ENCODE measurements at regions not wholly inside any gene's neighbourhood (a gene's known extent, or its start where the extent isn't known, plus 50 kb on each side); places are given as distances from the start of the nearest gene placed in this dataset.
"Not testable (repeated sequence)": the region's sequence is repeated elsewhere in the genome, so short reads cannot be mapped to it uniquely, and the experiment has no call there.

- DNase-seq (ENCODE audit: low read depth), result no peak
These were observed 571.6 kb downstream of the SH2D4B start for GRCh38 chr10:81109200-81109752.

GRCh38 chr10:81116201-81116600 is 578.5 kb downstream of the SH2D4B start:
- DNase-seq (ENCODE audit: low read depth), result no peak

- no peak for DNase-seq (ENCODE audit: low read depth)
These were observed 579.3 kb downstream of the SH2D4B start for GRCh38 chr10:81116990-81117389.

- DNase-seq (ENCODE audit: low read depth), result no peak
These were observed 590.2 kb downstream of the SH2D4B start for GRCh38 chr10:81127931-81128330.

- DNase-seq (ENCODE audit: low read depth), result no peak
These were observed 592.3 kb downstream of the SH2D4B start for GRCh38 chr10:81130014-81130413.

- no peak for DNase-seq (ENCODE audit: low read depth)
These were observed 598.1 kb downstream of the SH2D4B start for GRCh38 chr10:81135851-81136250.

GRCh38 chr10:81136261-81136660 is 598.6 kb downstream of the SH2D4B start:
- DNase-seq (ENCODE audit: low read depth), result no peak

- no peak for DNase-seq (ENCODE audit: low read depth)
These were observed 608.3 kb downstream of the SH2D4B start for GRCh38 chr10:81145975-81146374.

- no peak for DNase-seq (ENCODE audit: low read depth)
These were observed 608.7 kb downstream of the SH2D4B start for GRCh38 chr10:81146436-81146835.

GRCh38 chr10:81152656-81153055 is 615.0 kb downstream of the SH2D4B start:
- DNase-seq (ENCODE audit: low read depth), result no peak

- no peak for DNase-seq (ENCODE audit: low read depth)
These were observed 620.0 kb downstream of the SH2D4B start for GRCh38 chr10:81157681-81158080.

GRCh38 chr10:81177651-81178244 is 640.0 kb downstream of the SH2D4B start:
- no peak for DNase-seq (ENCODE audit: low read depth)

GRCh38 chr10:81179324-81179723 is 641.6 kb downstream of the SH2D4B start:
- no peak for DNase-seq (ENCODE audit: low read depth)

- no peak for DNase-seq (ENCODE audit: low read depth)
These were observed 642.2 kb downstream of the SH2D4B start for GRCh38 chr10:81179805-81180452.

- no peak for DNase-seq (ENCODE audit: low read depth)
These were observed 644.6 kb downstream of the SH2D4B start for GRCh38 chr10:81182296-81182695.

GRCh38 chr10:81192221-81192788 is 654.6 kb downstream of the SH2D4B start:
- no peak for DNase-seq (ENCODE audit: low read depth)

- no peak for DNase-seq (ENCODE audit: low read depth)
These were observed 663.1 kb downstream of the SH2D4B start for GRCh38 chr10:81200801-81201200.

GRCh38 chr10:81207359-81207758 is 667.6 kb upstream of the NRG3 start:
- DNase-seq (ENCODE audit: low read depth), result not testable (repeated sequence)

GRCh38 chr10:81213370-81213769 is 661.6 kb upstream of the NRG3 start:
- no peak for DNase-seq (ENCODE audit: low read depth)

- no peak for DNase-seq (ENCODE audit: low read depth)
These were observed 659.5 kb upstream of the NRG3 start for GRCh38 chr10:81215498-81215897.

- DNase-seq (ENCODE audit: low read depth), result no peak
These were observed 658.0 kb upstream of the NRG3 start for GRCh38 chr10:81216949-81217348.

- no peak for DNase-seq (ENCODE audit: low read depth)
These were observed 656.7 kb upstream of the NRG3 start for GRCh38 chr10:81218307-81218706.

GRCh38 chr10:81219758-81220157 is 655.2 kb upstream of the NRG3 start:
- DNase-seq (ENCODE audit: low read depth), result no peak
